Neural progenitor cell (in vitro differentiated cells): ENCODE measurements at regions not wholly inside any gene's neighbourhood (a gene's known extent, or its start where the extent isn't known, plus 50 kb on each side); places are given as distances from the start of the nearest gene placed in this dataset.

Experiments
- DNase-seq: peaks from one replicate; pipeline ENCODE4 v3.0.0-alpha.2; 2016; ENCODE audit warnings: low spot score
- H2AFZ ChIP-seq: fragments of 200-600 bp; sonication (generic); replicated peaks from 2 replicates; pipeline ENCODE4 v1.6.1; 2016; ENCODE audit warnings: antibody characterized with exemption
- H3F3A ChIP-seq: fragments of 200-600 bp; sonication (generic); 2 replicates; pipeline ENCODE4 v1.6.1; 2016; ENCODE audit warnings: antibody characterized with exemption, low read depth
- H3K27ac ChIP-seq: fragments of 200-600 bp; sonication (generic); 2 replicates; pipeline ENCODE4 v1.5.1; 2016; ENCODE audit warnings: mild to moderate bottlenecking
- H3K27me3 ChIP-seq: fragments of 200-600 bp; sonication (generic); 2 replicates; pipeline ENCODE4 v1.6.1; 2016; ENCODE audit warnings: mild to moderate bottlenecking, moderate library complexity
- H3K36me3 ChIP-seq: fragments of 200-600 bp; sonication (generic); 2 replicates; pipeline ENCODE4 v1.5.1; 2016
- H3K4me1 ChIP-seq: fragments of 200-600 bp; sonication (generic); 2 replicates; pipeline ENCODE4 v1.6.1; 2016; ENCODE audit warnings: mixed run types
- H3K4me2 ChIP-seq: fragments of 200-600 bp; sonication (generic); 2 replicates; pipeline ENCODE4 v1.6.1; 2016
- H3K4me3 ChIP-seq: fragments of 200-600 bp; sonication (generic); 2 replicates; pipeline ENCODE4 v1.5.1; 2016
- H3K79me2 ChIP-seq: fragments of 200-600 bp; sonication (generic); 2 replicates; pipeline ENCODE4 v1.6.1; 2016; ENCODE audit warnings: low read depth
- H3K9ac ChIP-seq: fragments of 200-600 bp; sonication (generic); 2 replicates; pipeline ENCODE4 v1.6.1; 2016
- H3K9me3 ChIP-seq: fragments of 200-600 bp; sonication (generic); 2 replicates; pipeline ENCODE4 v1.5.1; 2016; ENCODE audit warnings: low read depth
- H4K20me1 ChIP-seq: fragments of 200-600 bp; sonication (generic); 2 replicates; pipeline ENCODE4 v1.6.1; 2016; ENCODE audit warnings: low read depth
- H3K27ac Mint-ChIP-seq: 3 replicates; pipeline ENCODE4 v1.8.0; 2021; ENCODE audit warnings: mixed read lengths
- H3K27me3 Mint-ChIP-seq: 2 replicates; pipeline ENCODE4 v1.8.0; 2022; ENCODE audit warnings: low read depth, mild to moderate bottlenecking, inconsistent platforms, moderate library complexity, mixed read lengths; ENCODE audit not compliant: insufficient read depth
- H3K36me3 Mint-ChIP-seq: 3 replicates; pipeline ENCODE4 v1.8.0; 2021; ENCODE audit warnings: mixed read lengths
- H3K4me1 Mint-ChIP-seq: 3 replicates; pipeline ENCODE4 v1.8.0; 2021; ENCODE audit warnings: mixed read lengths
- H3K4me3 Mint-ChIP-seq: 3 replicates; pipeline ENCODE4 v1.8.0; 2021; ENCODE audit warnings: mild to moderate bottlenecking, moderate library complexity, mixed read lengths
- H3K9me3 Mint-ChIP-seq: 3 replicates; pipeline ENCODE4 v1.8.0; 2020; ENCODE audit warnings: mixed read lengths
- EZH2 ChIP-seq: fragments of 200-600 bp; sonication (generic); IDR thresholded peaks from 2 replicates; pipeline ENCODE4 v1.6.1; 2017; ENCODE audit warnings: antibody characterized with exemption, mild to moderate bottlenecking, moderate library complexity
- EZH2phosphoT487 ChIP-seq: fragments of 200-600 bp; sonication (generic); IDR thresholded peaks from 2 replicates; pipeline ENCODE4 v1.6.1; 2017; ENCODE audit warnings: antibody characterized with exemption
- TF ChIP-seq, protein P1 (sequence below): fragments of 200-600 bp; sonication (generic); IDR thresholded peaks from 2 replicates; pipeline ENCODE4 v1.5.1; 2017; ENCODE audit warnings: antibody characterized with exemption, mild to moderate bottlenecking

DNA sequence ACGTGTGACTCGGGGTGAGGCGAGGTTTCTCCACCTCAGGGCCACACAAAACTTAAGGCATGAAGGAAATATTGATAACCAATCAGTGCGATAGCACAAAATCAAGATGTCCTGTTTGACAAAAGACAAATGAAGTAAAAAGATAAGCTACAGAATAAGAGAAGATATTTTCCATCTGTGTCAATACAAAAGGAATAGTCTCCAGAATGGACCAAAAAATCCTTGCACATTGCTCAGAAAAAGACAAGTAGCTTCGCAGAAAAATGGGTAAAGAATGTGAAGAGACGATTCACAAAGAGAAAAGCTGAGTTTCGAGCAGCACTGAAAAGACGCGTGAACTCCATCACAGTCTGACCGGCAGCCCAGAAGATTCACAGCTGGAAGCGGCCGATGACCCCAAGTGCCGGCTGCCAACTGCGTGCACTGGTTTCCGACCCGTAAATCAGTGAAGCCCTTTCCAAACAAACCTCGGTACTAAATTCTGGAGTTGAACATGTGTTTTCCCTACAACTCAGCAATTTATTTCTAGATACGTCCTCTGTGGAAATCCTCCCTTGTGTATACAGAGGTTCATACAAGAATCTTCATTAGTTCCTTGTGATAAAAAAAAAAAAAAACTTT, 308.4 kb downstream of the BRD1 start:
- peaks cover 10% of the 10 kb centered on the region for H3F3A ChIP-seq
- no peaks in the 10 kb centered on the region for H3K27me3 ChIP-seq
- H3K27ac Mint-ChIP-seq: no peak overlapping the region
- H3K27ac ChIP-seq: no peak overlapping the region
- H3K9me3 Mint-ChIP-seq: peaks cover 6% of the 10 kb centered on the region
- no peaks in the 10 kb centered on the region for H3K36me3 Mint-ChIP-seq
- H3K79me2 ChIP-seq: no peaks in the 10 kb centered on the region
- DNase-seq: peak; percentile 26
- no peaks in the 10 kb centered on the region for H3K9me3 ChIP-seq
- no peak overlapping the region for H3K4me3 ChIP-seq
- no peaks in the 10 kb centered on the region for H3K36me3 ChIP-seq
- TF ChIP-seq, protein P1, sequence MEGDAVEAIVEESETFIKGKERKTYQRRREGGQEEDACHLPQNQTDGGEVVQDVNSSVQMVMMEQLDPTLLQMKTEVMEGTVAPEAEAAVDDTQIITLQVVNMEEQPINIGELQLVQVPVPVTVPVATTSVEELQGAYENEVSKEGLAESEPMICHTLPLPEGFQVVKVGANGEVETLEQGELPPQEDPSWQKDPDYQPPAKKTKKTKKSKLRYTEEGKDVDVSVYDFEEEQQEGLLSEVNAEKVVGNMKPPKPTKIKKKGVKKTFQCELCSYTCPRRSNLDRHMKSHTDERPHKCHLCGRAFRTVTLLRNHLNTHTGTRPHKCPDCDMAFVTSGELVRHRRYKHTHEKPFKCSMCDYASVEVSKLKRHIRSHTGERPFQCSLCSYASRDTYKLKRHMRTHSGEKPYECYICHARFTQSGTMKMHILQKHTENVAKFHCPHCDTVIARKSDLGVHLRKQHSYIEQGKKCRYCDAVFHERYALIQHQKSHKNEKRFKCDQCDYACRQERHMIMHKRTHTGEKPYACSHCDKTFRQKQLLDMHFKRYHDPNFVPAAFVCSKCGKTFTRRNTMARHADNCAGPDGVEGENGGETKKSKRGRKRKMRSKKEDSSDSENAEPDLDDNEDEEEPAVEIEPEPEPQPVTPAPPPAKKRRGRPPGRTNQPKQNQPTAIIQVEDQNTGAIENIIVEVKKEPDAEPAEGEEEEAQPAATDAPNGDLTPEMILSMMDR: no peak
- TF ChIP-seq EZH2 (no peak), EZH2phosphoT487 (no peak)
- no peak overlapping the region for H3K9ac ChIP-seq
- H3K4me2 ChIP-seq: no peak overlapping the region
- peaks cover 32% of the 10 kb centered on the region for H3K4me1 ChIP-seq
- H4K20me1 ChIP-seq: no peaks in the 10 kb centered on the region
- H3K4me3 Mint-ChIP-seq: no peak overlapping the region
- H3K27me3 Mint-ChIP-seq: peaks cover 15% of the 10 kb centered on the region
- H3K4me1 Mint-ChIP-seq: peaks cover 52% of the 10 kb centered on the region
- no peak overlapping the region for H2AFZ ChIP-seq

DNA sequence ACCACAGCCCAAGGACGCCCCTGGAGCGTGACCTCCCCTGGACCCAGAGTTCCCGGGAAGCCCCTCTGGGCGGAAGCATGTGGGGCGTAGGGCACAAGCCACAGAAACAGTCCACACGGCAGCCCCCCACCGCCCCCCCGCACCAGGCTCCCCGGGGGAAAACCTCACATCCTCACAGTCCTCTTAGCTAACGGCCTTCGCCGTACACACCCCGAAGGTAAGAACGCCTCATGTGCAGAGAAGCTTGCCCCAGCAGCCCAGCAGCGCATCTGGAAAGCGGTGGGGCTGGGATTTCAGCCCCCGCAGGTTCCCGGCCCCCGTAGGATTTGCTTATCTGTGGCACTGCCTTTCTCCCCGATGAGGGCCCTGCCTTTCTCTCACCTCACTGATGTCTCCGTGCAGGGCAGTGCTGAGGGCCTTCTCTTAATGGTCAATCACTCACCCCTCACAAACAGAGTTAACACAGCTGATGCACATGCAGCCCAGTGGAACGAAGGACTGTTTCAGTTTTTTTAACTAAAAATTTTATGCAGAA, 309.2 kb downstream of the BRD1 start:
- no peaks in the 10 kb centered on the region for H3K27me3 ChIP-seq
- no peak for DNase-seq
- H2AFZ ChIP-seq: no peak overlapping the region

DNA sequence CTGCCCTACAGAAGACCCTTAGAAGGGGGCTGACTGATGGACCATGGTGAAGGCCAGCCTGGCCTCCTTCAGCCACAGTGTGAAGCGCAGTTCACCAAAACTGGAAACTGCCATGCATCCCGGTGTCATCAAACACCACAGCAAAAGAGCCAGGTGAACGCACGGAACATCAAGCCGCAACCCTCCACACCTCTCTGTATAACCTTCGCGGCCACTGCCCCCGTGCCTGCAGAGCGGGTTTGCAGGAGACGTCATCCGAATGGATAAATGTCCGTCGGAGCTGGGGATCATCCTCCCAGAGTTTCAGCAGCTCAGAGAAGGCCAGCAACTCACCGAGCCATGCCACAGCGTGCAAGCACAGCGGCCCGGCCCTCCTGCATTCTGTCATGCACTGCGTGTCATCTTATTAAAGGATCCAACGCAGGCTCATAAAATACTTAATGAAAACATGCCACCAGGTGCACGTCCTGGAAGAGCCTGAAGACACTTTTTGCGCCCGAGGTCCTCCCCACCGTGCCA, 309.9 kb downstream of the BRD1 start:
- Histone ChIP-seq H3K79me2 (no peaks in the 10 kb centered on the region), H3K27ac (no peak overlapping the region), H3K27me3 (no peaks in the 10 kb centered on the region), H3K9me3 (no peaks in the 10 kb centered on the region), H3K9ac (no peak overlapping the region), H3F3A (peaks cover 24% of the 10 kb centered on the region), H3K36me3 (no peaks in the 10 kb centered on the region), H4K20me1 (no peaks in the 10 kb centered on the region), H3K4me3 (no peak overlapping the region), H3K4me1 (peaks cover 42% of the 10 kb centered on the region), H3K4me2 (no peak overlapping the region), H2AFZ (no peak overlapping the region)
- H3K36me3 Mint-ChIP-seq: peaks cover 3% of the 10 kb centered on the region
- DNase-seq: no peak
- TF ChIP-seq EZH2: no peak
- TF ChIP-seq EZH2phosphoT487: no peak
- TF ChIP-seq, protein P1: no peak
- H3K4me1 Mint-ChIP-seq: peaks cover 57% of the 10 kb centered on the region
- peaks cover 21% of the 10 kb centered on the region for H3K27me3 Mint-ChIP-seq
- peak overlapping the region; percentile 43 for H3K4me3 Mint-ChIP-seq
- H3K9me3 Mint-ChIP-seq: peaks cover 12% of the 10 kb centered on the region
- H3K27ac Mint-ChIP-seq: peak overlapping the region; percentile 69

More for the DNA sequence above, 309.2 kb downstream of the BRD1 start:
- no peak overlapping the region for H3K4me3 ChIP-seq
- Mint-ChIP-seq H3K27ac (no peak overlapping the region), H3K4me3 (no peak overlapping the region), H3K27me3 (peaks cover 20% of the 10 kb centered on the region), H3K4me1 (peaks cover 55% of the 10 kb centered on the region), H3K9me3 (peaks cover 11% of the 10 kb centered on the region), H3K36me3 (no peaks in the 10 kb centered on the region)
- H3F3A ChIP-seq: peaks cover 17% of the 10 kb centered on the region
- H3K9ac ChIP-seq: no peak overlapping the region
- H3K27ac ChIP-seq: no peak overlapping the region
- H3K4me1 ChIP-seq: peaks cover 37% of the 10 kb centered on the region
- no peak overlapping the region for H3K4me2 ChIP-seq
- H4K20me1 ChIP-seq: no peaks in the 10 kb centered on the region
- no peaks in the 10 kb centered on the region for H3K36me3 ChIP-seq
- no peaks in the 10 kb centered on the region for H3K79me2 ChIP-seq
- TF ChIP-seq, protein P1: no peak
- TF ChIP-seq EZH2: no peak
- no peak for TF ChIP-seq EZH2phosphoT487
- H3K9me3 ChIP-seq: no peaks in the 10 kb centered on the region
